ENCODE measurements at regions not wholly inside any gene's neighbourhood (a gene's known extent, or its start where the extent isn't known, plus 50 kb on each side); places are given as distances from the start of the nearest gene placed in this dataset.

- no peak overlapping the region for H3K4me3 ChIP-seq (ENCODE audit: low read depth, low read length)
- DNase-seq (ENCODE audit: low read depth), result no peak
- TF ChIP-seq CTCF (IDR thresholded peaks at IDR 0.05; ENCODE audit: insufficient read depth, low read length), result no peak
These were observed 529.6 kb downstream of the PSAT1 start for GRCh38 chr9:78826527-78826926.

GRCh38 chr9:78828521-78828920, 531.6 kb downstream of the PSAT1 start:
- no peak overlapping the region for H3K4me3 ChIP-seq (ENCODE audit: low read depth, low read length)
- TF ChIP-seq CTCF (IDR thresholded peaks at IDR 0.05; ENCODE audit: insufficient read depth, low read length), result no peak

GRCh38 chr9:78830301-78830700, 533.4 kb downstream of the PSAT1 start:
- TF ChIP-seq CTCF (IDR thresholded peaks at IDR 0.05; ENCODE audit: insufficient read depth, low read length), result no peak
- DNase-seq (ENCODE audit: low read depth), result no peak

More at GRCh38 chr9:78828521-78828920, 531.6 kb downstream of the PSAT1 start:
- DNase-seq (ENCODE audit: low read depth), result no peak

GRCh38 chr9:78831726-78832125, 534.8 kb downstream of the PSAT1 start:
- no peak for TF ChIP-seq CTCF (IDR thresholded peaks at IDR 0.05; ENCODE audit: insufficient read depth, low read length)
- DNase-seq (ENCODE audit: low read depth), result no peak
- no peak overlapping the region for H3K4me3 ChIP-seq (ENCODE audit: low read depth, low read length)

More at GRCh38 chr9:78830301-78830700, 533.4 kb downstream of the PSAT1 start:
- H3K4me3 ChIP-seq (ENCODE audit: low read depth, low read length), result no peak overlapping the region

- no peak for DNase-seq (ENCODE audit: low read depth)
- H3K4me3 ChIP-seq (ENCODE audit: low read depth, low read length), result no peak overlapping the region
- no peak for TF ChIP-seq CTCF (IDR thresholded peaks at IDR 0.05; ENCODE audit: insufficient read depth, low read length)
These were observed 539.1 kb downstream of the PSAT1 start for GRCh38 chr9:78835928-78836450.

GRCh38 chr9:78839252-78839651, 542.3 kb downstream of the PSAT1 start:
- TF ChIP-seq CTCF (IDR thresholded peaks at IDR 0.05; ENCODE audit: insufficient read depth, low read length), result no peak
- no peak for DNase-seq (ENCODE audit: low read depth)
- H3K4me3 ChIP-seq (ENCODE audit: low read depth, low read length), result no peak overlapping the region

- DNase-seq (ENCODE audit: low read depth), result no peak
- TF ChIP-seq CTCF (IDR thresholded peaks at IDR 0.05; ENCODE audit: insufficient read depth, low read length), result no peak
- H3K4me3 ChIP-seq (ENCODE audit: low read depth, low read length), result no peak overlapping the region
These were observed 551.1 kb downstream of the PSAT1 start for GRCh38 chr9:78848061-78848460.

Data from fibroblast of the aortic adventitia (primary cell).